HUES64 (cell line): ENCODE measurements at regions not wholly inside any gene's neighbourhood (a gene's known extent, or its start where the extent isn't known, plus 50 kb on each side); places are given as distances from the start of the nearest gene placed in this dataset.

Experiments
- H3K27ac ChIP-seq: 2 replicates; pipeline ENCODE4 v1.7.0; 2013; ENCODE audit warnings: low read depth, low read length, inconsistent platforms
- H3K27me3 ChIP-seq: 2 replicates; pipeline ENCODE4 v1.6.1; 2013; ENCODE audit warnings: mild to moderate bottlenecking, low read length; ENCODE audit not compliant: insufficient read depth
- H3K36me3 ChIP-seq: 2 replicates; pipeline ENCODE4 v1.6.1; 2013; ENCODE audit warnings: mild to moderate bottlenecking, low read length; ENCODE audit not compliant: insufficient read depth
- H3K4me1 ChIP-seq: 2 replicates; pipeline ENCODE4 v1.6.1; 2013; ENCODE audit warnings: mild to moderate bottlenecking, low read length, moderate library complexity; ENCODE audit not compliant: insufficient read depth
- H3K4me3 ChIP-seq: 2 replicates; pipeline ENCODE4 v1.5.1; 2013; ENCODE audit warnings: mild to moderate bottlenecking, low read length, moderate library complexity
- H3K9ac ChIP-seq: 2 replicates; pipeline ENCODE4 v1.6.1; 2013; ENCODE audit warnings: mild to moderate bottlenecking, low read depth, low read length
- H3K9me3 ChIP-seq: 2 replicates; pipeline ENCODE4 v1.6.1; 2013; ENCODE audit warnings: low read depth, low read length; ENCODE audit not compliant: insufficient read depth
- WGBS: fragments of 150-250, 120-280 bp; methylation state at CpG from one replicate; pipeline ENCODE4 v1.1.7; 2013; ENCODE audit warnings: missing lambda C conversion rate; 5-methylcytosine and 5-hydroxymethylcytosine counted together

DNA sequence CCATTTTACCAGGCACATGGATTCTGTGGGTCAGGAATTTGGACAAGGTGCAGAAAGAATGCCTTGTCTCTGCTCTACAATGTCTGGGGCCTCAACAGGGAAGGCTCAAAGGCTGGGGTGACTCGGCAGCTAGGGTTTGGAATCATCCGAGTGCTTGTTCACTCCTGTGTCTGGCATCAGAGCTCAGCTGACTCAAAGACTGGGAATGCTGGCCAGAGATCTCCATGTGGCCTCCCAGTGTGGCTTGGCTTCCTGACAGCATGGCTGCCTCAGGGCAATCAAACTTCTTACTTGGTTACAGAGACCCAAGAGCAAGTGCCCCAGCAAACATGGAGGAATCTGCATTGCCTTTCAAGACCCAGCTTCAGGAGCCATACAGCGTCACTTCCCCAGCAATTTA is 110.5 kb downstream of the TOMM20 start:
- H3K4me3 ChIP-seq, result no peak overlapping the region
- no peaks in the 10 kb centered on the region for H3K27me3 ChIP-seq
- H3K9me3 ChIP-seq, result no peaks in the 10 kb centered on the region
- H3K36me3 ChIP-seq, result no peaks in the 10 kb centered on the region
- peaks cover 12% of the 10 kb centered on the region for H3K4me1 ChIP-seq
- WGBS, result 90% methylated on average over 3 of the region's 3 CpGs
- no peak overlapping the region for H3K9ac ChIP-seq
- no peak overlapping the region for H3K27ac ChIP-seq

DNA sequence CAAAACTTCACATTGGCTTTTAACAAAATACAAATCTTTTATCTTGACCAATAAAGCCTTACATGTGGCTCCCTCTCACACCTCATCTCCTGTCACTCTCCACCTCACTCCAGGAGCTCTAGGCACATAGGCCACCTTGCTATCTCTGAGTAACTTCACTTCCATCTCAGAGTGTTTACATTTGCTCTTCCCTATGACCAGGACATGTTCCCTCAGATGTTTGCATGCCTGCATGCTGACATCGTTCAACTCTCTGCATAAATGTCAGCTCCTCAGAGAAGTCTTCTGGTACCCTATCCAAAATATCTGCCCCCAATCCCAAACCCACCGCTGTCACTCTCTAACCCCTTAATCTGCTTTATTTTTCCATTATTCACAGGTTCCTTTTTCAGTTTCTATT is 110.9 kb downstream of the TOMM20 start:
- 88% methylated on average over 2 of the region's 2 CpGs for WGBS
- Histone ChIP-seq H3K36me3 (no peaks in the 10 kb centered on the region), H3K4me3 (no peak overlapping the region), H3K27me3 (no peaks in the 10 kb centered on the region), H3K4me1 (peaks cover 8% of the 10 kb centered on the region), H3K27ac (no peak overlapping the region), H3K9me3 (no peaks in the 10 kb centered on the region), H3K9ac (no peak overlapping the region)

DNA sequence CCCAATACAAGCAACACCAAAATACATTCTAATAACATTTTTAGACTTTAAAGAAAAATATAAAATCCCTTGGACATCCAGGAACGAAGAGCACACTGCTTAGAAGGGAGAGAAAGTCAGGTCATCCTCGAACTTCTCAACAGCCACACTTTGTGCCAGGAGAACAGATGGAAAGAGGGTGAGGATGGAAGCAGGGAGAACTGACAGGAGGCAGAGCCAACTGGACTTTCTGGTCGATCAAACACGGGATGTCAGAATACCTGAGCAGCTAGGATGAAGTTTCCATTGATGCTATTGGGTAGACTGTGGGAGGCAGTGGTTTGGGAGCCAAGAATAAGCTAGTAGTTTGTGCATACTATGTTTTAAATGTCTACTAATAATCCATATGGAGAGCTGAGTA is 111.4 kb downstream of the TOMM20 start:
- Histone ChIP-seq H3K4me1 (peaks cover 3% of the 10 kb centered on the region; the same call in 1 of the 2 replicates), H3K36me3 (no peaks in the 10 kb centered on the region), H3K9me3 (no peaks in the 10 kb centered on the region), H3K4me3 (no peak overlapping the region), H3K9ac (no peak overlapping the region), H3K27ac (no peak overlapping the region), H3K27me3 (no peaks in the 10 kb centered on the region)
- 95% methylated on average over 4 of the region's 4 CpGs for WGBS

DNA sequence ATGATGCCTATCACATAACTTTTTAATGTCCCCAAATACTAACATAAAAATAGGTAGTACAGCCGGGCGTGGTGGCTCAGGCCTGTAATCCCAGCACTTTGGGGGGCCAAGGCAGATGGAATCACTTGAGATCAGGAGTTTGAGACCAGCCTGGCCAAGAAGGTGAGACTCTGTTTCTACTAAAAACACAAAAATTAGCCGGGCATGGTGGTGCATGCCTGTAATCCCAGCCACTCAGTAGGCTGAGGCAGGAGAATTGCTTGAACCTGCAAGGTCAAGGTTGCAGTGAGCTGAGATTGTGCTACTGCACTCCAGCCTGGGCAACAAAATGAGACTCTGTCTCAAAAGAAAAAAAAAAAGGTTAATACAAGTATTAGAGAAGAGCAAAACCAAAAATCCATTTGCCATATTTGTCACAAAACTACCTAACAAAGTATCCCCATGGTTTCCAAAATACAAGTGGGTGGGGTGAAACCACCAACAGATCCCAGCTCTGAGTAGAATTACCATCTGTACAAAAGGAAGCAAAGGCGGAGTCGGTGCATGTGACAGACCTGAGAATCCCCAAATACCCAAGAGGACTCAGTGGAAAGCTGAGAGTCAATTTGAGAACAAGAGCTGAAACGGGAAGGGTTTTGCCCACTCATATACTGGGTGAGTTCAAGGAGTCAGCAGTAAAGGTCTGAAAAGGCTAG is 113.2 kb downstream of the TOMM20 start:
- H3K9me3 ChIP-seq, result no peaks in the 10 kb centered on the region
- H3K4me1 ChIP-seq, result peaks cover 3% of the 10 kb centered on the region; the same call in 1 of the 2 replicates
- H3K36me3 ChIP-seq, result no peaks in the 10 kb centered on the region
- H3K4me3 ChIP-seq, result no peak overlapping the region
- no peak overlapping the region for H3K9ac ChIP-seq
- no peaks in the 10 kb centered on the region for H3K27me3 ChIP-seq
- 89% methylated on average over 6 of the region's 6 CpGs for WGBS
- H3K27ac ChIP-seq, result no peak overlapping the region

DNA sequence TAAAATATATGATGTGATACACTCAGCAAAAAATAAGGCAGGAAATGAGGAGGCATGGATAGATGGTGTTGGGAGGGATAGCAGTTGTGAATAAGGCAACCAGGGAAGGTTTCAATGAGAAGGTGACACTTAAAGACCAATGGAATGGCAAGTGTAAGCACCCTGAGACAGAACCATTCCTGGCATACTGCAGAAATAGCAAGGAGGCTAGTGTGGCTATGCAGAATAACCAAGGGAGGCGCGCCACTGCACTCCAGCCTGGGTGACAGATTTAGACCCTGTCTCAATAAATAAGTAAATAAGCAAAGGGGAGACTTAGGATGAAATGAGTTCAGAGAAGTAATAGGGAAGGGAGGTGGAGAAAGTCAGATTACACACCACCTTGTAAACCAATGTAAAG is 113.9 kb downstream of the TOMM20 start:
- Histone ChIP-seq H3K27ac (no peak overlapping the region), H3K36me3 (no peaks in the 10 kb centered on the region), H3K27me3 (no peaks in the 10 kb centered on the region), H3K4me1 (peaks cover 3% of the 10 kb centered on the region; the same call in 1 of the 2 replicates), H3K9ac (no peak overlapping the region), H3K9me3 (no peaks in the 10 kb centered on the region), H3K4me3 (no peak overlapping the region)
- WGBS, result 100% methylated on average over 2 of the region's 2 CpGs

DNA sequence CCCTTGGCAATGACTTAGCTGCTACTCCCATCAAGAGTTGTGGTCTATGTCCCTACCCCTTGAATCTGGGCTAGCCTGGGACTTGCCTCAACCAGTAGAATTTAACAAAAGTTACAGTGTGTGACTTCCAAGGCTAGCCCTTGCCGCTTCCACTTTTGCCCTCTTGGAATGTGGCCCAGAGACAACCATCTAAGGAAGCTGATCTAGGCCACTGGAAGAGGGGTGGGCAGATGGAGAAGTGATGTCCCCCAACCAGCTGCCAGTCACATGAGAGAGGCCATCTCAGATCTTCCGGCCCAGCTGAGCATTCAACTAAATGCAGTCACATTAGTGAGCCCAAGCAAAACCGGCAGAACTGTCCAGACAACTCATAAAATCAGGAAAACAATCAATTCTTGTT is 115.1 kb downstream of the TOMM20 start:
- Histone ChIP-seq H3K9ac (no peak overlapping the region), H3K36me3 (no peaks in the 10 kb centered on the region), H3K27me3 (no peaks in the 10 kb centered on the region), H3K4me3 (no peak overlapping the region), H3K9me3 (no peaks in the 10 kb centered on the region), H3K27ac (no peak overlapping the region), H3K4me1 (peaks cover 3% of the 10 kb centered on the region; the same call in 1 of the 2 replicates)
- 94% methylated on average over 3 of the region's 3 CpGs for WGBS

DNA sequence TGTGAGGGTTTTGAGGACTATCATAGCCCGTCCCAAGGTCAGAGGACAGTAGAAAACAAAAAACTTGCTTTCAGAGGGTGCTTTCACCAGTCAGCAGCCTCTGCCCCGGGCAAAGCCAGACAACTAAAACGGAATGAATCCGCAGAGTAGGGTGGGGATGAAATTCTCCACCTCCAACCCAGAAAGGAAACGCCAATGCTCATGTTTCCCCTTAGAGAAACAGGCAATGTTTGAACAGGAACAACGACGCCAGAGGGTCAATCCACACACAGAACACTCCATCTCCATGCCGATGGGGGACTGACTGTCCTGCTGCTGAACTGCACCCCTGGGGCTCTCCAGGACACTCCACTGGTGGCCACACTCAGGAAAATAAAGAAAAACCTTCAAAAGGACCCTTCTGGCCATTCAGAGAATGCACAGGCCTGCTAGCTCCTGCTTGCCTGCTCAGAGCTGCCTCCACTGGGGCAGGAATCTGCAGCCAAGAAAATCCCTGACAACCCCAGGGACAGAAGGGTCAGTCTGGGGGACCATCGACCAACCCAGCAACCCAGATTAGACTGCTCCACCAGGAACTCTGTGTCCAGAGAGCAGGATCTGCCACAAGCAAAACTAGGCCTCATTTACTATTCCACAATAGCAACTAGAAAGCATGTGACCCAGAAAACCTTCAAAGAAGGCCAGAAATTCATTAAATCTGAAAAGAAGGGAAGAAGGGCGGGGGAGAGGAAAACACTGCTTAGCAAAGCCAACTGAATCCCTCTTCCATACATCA is 116.0 kb downstream of the TOMM20 start:
- peaks cover 3% of the 10 kb centered on the region; the same call in 1 of the 2 replicates for H3K4me1 ChIP-seq
- no peak overlapping the region for H3K27ac ChIP-seq
- no peaks in the 10 kb centered on the region for H3K27me3 ChIP-seq
- no peaks in the 10 kb centered on the region for H3K36me3 ChIP-seq
- WGBS, result 89% methylated on average over 9 of the region's 10 CpGs
- peaks cover 6% of the 10 kb centered on the region; the same call in 1 of the 2 replicates for H3K9me3 ChIP-seq
- H3K4me3 ChIP-seq, result no peak overlapping the region
- H3K9ac ChIP-seq, result no peak overlapping the region

DNA sequence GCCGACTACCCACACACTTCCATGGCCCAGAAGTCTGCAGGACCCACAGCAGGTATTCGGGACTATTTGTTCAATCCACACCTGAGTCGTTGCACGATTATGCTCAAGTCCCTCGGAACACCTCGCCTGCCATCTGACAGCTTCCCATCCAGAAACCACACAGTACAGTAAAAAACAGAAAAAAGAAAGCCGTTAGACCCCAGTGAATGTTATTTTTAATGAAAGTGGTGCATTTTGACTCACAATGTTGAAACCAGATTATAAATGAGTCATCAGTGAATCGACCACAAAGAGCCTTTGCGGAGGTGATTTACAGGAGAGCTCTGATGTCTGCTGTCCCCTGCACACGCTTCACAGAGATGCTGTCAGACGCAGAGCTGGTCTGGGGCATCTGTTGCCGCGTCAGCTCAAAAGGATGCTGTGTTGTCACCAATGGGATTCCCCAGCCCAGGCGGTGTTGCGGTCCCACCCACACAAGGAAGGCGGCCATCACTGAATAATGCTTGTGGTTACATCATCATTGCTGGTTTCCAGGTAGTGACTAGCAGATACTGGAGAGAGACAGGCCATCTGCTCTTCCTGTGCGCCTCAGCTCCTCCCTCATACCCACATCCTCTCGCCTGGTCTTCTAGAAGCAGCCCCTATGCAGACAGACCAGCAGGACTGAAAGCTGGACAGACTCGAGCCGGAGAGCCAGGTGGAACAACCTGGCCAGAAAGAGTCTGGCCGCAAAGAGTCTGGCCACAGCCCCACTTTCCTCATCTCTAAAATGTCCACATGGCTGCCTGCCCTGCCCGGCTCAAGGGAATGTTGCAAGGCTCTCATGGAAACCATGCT is 116.8 kb downstream of the TOMM20 start:
- no peak overlapping the region for H3K9ac ChIP-seq
- H3K4me3 ChIP-seq, result no peak overlapping the region
- H3K36me3 ChIP-seq, result no peaks in the 10 kb centered on the region
- no peak overlapping the region for H3K27ac ChIP-seq
- no peaks in the 10 kb centered on the region for H3K27me3 ChIP-seq
- peaks cover 6% of the 10 kb centered on the region; the same call in 1 of the 2 replicates for H3K9me3 ChIP-seq
- H3K4me1 ChIP-seq, result peaks cover 3% of the 10 kb centered on the region; the same call in 1 of the 2 replicates
- WGBS, result 91% methylated on average over 22 of the region's 22 CpGs

DNA sequence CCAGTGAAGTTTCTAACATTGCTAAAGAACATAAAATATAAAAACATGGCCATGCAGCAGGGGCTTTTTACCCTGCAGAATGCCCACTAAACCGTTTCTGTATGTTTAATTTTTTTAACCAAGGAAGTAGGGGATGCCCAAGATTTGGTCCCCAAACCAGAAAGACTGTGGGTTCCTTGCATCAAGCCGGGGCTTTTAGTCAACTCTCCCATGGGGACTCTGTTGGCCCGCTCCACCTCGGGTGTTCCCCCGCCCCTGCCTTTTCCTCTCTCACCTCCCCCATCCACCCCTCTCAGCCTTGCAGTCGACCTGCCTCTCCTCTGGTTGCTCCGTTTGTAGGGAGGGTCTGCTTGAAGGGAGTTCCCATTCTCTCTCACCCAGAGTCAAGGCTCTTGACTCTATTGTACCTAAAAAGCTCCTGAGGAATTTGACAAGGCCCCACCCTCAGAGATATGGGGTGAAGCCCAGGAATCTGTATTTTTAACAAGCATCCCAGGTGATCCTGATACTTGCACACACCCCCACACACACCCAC is 117.5 kb downstream of the TOMM20 start:
- H3K9me3 ChIP-seq, result peaks cover 6% of the 10 kb centered on the region; the same call in 1 of the 2 replicates
- no peak overlapping the region for H3K4me3 ChIP-seq
- H3K36me3 ChIP-seq, result no peaks in the 10 kb centered on the region
- H3K9ac ChIP-seq, result no peak overlapping the region
- peaks cover 3% of the 10 kb centered on the region; the same call in 1 of the 2 replicates for H3K4me1 ChIP-seq
- WGBS, result 75% methylated on average over 6 of the region's 7 CpGs
- H3K27ac ChIP-seq, result no peak overlapping the region
- H3K27me3 ChIP-seq, result no peaks in the 10 kb centered on the region

DNA sequence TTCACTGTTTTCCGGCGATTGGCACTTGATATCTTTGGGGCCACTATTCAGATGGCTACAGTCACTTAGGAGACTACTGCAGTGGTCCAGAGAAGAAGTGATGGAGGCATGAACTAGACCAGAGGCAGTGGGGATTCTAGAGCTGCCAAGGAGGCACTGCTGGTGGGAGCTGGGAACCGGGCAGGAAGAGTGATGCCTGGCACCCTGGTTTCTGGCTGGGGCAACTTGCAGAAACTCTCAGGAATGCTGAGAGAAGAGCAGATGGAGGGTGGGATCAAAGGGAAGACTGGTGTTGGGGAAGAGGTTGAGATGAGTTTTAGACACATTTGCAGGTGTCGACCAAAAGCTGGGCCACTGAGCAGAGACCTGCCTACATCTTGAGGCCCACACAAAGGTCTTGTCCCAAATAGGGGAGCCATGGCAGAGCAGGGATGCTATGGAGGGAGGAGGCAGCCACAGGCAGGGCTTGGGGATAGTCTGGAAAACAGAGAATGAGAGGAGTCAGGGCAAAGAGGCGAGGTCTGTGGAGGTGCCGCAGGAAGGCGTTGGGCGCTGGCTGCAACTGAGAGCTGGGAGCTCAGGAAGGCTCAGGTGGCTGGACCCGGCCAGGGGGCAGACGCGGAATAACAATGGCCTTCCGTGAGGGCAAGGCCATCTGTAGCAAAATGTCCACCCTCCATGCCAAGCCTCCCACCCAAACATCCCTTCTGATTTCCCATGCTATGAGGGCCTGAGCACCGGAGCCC is 118.9 kb downstream of the TOMM20 start:
- 85% methylated on average over 13 of the region's 13 CpGs for WGBS
- no peak overlapping the region for H3K9ac ChIP-seq
- no peaks in the 10 kb centered on the region for H3K36me3 ChIP-seq
- no peak overlapping the region for H3K27ac ChIP-seq
- no peaks in the 10 kb centered on the region for H3K4me1 ChIP-seq
- no peaks in the 10 kb centered on the region for H3K27me3 ChIP-seq
- no peak overlapping the region for H3K4me3 ChIP-seq
- peaks cover 6% of the 10 kb centered on the region; the same call in 1 of the 2 replicates for H3K9me3 ChIP-seq
